Iris pigment epithelial cell (primary cell): ENCODE measurements at regions not wholly inside any gene's neighbourhood (a gene's known extent, or its start where the extent isn't known, plus 50 kb on each side); places are given as distances from the start of the nearest gene placed in this dataset.

Experiments
- DNase-seq: peaks from one replicate; pipeline ENCODE4 v3.0.0-alpha.2; 2011; ENCODE audit warnings: low read depth

DNA sequence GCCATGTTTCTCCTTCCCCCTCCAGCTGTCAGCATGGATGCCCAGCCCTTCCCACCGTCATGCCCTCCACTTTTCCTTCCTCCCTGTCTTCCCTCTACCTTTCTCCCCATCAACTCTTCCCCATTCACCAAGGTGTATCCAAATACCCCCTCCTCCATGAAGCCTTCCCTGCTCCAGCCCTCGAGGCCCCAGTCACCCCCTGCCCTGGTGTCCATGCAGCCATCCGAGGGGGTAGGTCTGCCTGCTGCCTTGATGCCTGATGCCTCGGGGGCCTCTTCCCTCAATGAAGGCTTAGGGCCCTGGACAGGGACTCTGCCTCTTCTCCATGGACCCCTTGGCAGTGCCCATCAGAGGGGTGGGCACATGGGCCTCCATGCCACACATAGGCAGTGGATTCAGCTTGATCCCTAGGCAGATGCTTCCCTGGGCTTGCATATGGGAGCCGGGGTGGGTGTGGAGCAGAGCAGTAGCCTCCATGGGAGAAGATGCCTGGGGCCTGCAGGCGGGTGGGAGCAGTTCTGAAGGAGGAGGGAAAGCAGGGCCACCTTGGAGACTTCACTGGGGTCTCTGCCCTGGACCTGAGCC, 795.8 kb downstream of the BRD1 start:
- DNase-seq = no peak

DNA sequence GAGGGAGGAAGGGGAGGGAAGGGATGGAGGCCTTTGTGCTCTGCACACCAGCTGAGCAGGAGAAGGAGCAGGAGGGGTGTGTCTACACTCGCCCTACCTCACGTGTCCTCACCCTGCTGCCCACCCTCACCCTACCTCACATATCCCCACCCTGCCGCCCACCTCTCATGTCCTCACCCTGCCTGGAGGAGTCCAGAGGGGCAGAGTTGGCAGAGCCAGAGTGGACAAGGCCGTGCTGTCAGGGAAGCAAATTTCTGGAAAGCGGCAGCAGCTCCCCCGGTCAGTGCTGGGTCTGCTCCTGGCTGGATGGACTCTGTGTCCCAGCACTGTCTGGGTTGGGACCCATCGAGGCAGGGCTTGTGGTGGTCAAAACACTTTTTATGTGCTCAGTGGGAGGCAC, 799.6 kb downstream of the BRD1 start:
- no peak for DNase-seq

GRCh38 chr22:49027368-49027670, 800.4 kb downstream of the BRD1 start:
- no peak for DNase-seq

- no peak for DNase-seq
These were observed 800.9 kb downstream of the BRD1 start for GRCh38 chr22:49026494-49027367.

DNA sequence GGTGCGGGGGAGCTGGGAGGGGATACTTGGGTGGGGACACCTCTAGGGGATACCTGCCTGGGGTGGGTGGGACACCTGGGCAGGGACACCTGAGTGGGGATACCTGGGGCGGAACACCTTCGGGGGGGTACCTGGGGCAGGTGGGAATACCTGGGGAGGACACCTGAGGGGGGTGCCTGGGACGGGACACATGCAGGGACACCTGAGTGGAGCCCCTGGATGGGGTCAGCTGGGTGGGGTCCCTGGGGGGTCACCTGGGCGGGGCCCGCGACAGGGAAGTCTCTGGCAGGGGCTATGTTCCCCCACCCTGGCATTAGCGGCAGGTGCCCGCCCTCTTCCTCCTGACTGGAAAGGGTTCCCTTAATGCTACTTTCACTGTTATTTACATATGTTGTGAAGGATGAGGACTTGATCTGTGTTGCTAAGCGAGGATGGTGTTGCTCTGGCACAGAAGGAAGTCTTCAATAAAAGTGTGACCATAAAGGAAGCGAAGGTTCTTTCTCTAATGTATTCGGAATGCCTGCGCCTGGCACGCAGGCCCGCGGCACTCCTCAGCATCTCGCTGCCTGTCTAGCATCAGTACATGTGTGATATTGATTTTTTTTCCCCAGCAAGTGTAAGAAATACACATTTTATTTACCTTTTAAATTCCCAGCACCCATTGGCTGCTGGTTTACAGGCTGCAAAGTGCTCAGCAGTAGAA, 801.7 kb downstream of the BRD1 start:
- DNase-seq = no peak

GRCh38 chr22:49024775-49025440, 802.8 kb downstream of the BRD1 start:
- no peak for DNase-seq

GRCh38 chr22:49023879-49024774, 803.5 kb downstream of the BRD1 start:
- DNase-seq = no peak

GRCh38 chr22:49023161-49023878, 804.4 kb downstream of the BRD1 start:
- no peak for DNase-seq

- no peak for DNase-seq
These were observed 804.9 kb downstream of the BRD1 start for GRCh38 chr22:49022816-49023160.

DNA sequence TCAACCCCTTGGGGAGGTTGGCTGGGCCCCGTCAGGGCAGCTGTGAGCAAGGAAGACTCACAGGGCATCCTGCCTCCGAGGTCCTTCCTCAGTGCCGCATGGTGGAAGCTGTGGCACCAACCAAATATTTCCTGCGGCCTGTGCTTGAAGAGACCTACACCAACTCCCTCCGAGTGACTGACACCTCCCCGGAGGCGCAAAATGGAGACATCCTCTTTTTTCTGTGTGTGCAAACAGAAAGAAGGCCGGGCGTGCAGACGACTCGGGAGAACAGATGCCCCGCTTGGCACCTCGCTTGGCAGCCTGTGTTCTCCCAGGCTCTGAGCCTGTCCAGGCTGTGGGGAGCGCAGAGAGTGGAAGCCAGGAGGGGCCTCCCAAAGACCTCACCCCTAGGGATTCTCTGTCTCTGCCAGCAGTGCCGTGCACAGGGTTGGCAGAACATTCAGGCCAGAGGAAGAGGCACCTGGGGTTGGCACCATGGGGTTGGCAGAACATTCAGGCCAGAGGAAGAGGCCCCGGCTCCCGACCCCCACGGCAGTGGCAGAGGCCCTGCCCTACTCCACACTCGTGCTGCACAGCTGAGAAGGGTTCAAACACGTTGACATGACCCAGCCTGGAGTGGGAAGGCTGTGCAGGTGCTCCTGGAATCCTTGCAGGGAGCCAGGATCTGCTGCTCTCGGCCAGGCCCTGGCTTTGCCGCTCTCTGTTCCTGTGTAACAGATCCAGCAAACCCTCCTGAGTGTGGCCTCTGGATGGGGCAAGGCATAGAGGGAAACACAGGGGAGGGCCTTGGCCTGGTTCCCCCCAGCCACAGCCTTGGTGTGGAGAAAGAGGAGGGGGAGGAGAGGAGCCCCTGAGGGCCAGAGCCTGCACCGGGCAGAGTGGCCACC, 805.5 kb downstream of the BRD1 start:
- DNase-seq = no peak

DNA sequence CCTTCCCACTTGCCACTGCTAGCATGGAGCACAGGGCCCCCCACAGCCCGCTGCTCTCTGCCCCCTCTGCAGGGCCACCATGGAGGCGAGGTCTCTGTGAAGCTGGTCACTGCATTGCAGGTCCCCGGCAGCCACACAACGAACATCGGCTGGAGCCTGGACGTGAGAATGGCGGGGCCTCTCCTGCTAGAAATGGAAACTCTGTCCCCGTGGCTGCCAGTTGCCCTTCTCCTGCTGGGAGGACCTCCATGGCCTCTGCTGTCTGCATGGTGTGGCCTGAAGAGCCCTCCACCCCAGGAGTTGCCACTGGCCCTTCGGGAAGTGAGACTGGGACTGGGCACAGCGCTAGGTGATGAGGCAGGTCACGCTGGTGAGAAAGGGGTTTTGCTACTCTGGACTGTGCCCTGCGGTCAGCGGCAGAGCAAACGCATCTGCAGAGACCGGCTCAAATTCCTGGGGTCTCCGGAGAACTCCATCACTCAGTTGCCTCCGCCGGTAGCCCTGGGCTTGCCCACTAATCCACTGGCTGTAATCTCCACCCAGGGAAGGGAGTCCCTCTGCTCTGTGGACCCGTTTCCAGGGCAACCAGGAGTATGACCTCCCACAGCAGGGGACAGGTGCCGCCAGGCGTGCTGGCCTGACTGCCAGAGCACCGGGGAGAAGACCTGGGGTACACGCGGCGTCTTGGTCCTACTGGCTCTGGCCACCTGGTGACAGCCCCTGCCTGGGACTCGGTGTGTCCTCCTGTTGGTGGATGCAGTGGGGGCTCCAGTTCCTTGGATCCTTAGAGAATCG, 806.3 kb downstream of the BRD1 start:
- no peak for DNase-seq

DNA sequence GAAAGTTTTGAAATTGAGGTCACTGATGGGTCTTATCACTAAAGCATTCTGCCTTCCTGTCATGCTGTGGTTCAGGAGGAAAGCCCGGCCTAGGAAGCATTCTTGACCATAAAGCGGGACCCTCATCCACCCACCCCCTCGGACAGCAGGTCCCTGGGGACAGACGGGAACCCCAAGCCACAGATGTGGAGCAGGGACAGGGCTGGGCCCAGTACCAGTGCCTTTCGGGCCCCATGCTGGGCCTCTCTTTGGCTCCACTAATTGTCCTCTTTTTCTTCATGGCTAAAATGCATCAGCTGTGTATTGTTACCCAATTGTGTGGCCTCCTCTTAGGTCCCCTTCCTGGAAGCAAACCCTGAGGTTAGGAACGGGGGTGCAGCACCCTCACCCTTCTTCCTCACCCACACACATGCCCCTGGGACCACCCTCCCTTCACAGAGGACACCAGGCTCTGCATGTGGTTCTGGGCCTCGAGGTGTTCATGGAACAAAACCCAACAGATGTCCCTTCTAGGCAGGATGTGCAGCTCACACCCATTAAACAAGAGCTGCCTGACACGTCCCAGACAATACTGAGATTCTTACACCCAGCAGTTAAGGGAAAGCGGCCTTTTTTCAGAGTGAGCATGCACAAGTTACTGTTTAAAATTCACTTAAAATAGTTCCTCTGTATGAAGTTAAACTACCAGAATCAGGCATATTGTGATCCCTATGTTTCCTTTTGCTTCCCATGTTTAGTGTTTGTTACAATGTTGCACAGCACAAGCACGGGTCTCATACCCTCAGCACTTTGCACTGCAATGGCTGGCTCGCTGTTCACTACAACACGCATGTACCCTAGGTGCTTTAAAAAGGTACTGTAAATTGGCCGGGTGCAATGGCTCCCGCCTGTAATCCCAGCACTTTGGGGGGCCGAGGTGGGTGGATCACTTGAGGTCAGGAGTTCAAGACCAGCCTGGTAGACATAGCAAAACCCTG, 807.6 kb downstream of the BRD1 start:
- no peak for DNase-seq

DNA sequence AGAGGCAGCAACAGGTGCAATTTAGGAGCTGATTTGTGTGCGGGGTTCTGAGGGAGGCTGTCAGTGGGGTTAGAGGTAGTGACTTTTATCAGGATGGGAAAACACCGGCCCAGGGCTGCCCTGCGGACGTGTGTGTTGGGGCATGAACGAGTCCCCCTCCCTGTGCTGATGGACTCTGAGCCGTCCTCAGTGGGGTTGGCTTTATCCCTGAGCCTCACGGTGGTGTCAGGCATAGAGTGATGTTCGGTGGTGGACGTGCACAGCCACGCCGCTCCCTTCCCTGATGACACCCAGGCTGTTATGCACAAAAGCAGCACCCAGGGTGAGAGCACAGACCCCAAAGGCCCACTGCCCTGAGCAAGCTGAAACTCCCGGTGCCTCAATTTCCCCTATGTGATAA, 809.1 kb downstream of the BRD1 start:
- DNase-seq = no peak

- DNase-seq = no peak
These were observed 810.0 kb downstream of the BRD1 start for GRCh38 chr22:49017482-49018329.

- no peak for DNase-seq
These were observed 810.7 kb downstream of the BRD1 start for GRCh38 chr22:49016909-49017481.

GRCh38 chr22:49015993-49016908, 811.4 kb downstream of the BRD1 start:
- no peak for DNase-seq
